Skeletal muscle satellite cell (primary cell): ENCODE measurements at regions not wholly inside any gene's neighbourhood (a gene's known extent, or its start where the extent isn't known, plus 50 kb on each side); places are given as distances from the start of the nearest gene placed in this dataset.
"Not testable (repeated sequence)": the region's sequence is repeated elsewhere in the genome, so short reads cannot be mapped to it uniquely, and the experiment has no call there.

ENCODE experiments used
- H3K27me3 ChIP-seq: 2 replicates; pipeline ENCODE4 v1.7.0; 2013; ENCODE audit warnings: low read length; ENCODE audit not compliant: control insufficient read depth, insufficient read depth
- H3K36me3 ChIP-seq: 2 replicates; pipeline ENCODE4 v1.7.0; 2013; ENCODE audit warnings: mild to moderate bottlenecking, control low read depth, low read length; ENCODE audit not compliant: insufficient read depth
- H3K4me1 ChIP-seq: 2 replicates; pipeline ENCODE4 v1.7.0; 2013; ENCODE audit warnings: low read length; ENCODE audit not compliant: control insufficient read depth, insufficient read depth
- H3K4me2 ChIP-seq: 2 replicates; pipeline ENCODE4 v1.7.0; 2013; ENCODE audit warnings: mild to moderate bottlenecking, low read length
- H3K4me3 ChIP-seq: 2 replicates; pipeline ENCODE4 v1.7.0; 2013; ENCODE audit warnings: low read length
- H3K9ac ChIP-seq: 2 replicates; pipeline ENCODE4 v1.7.0; 2013; ENCODE audit warnings: mild to moderate bottlenecking, low read depth, low read length, moderate library complexity
- H3K9me3 ChIP-seq: replicated peaks from 2 replicates; pipeline ENCODE4 v1.7.0; 2013; ENCODE audit warnings: mild to moderate bottlenecking, control low read depth, low read length

- Histone ChIP-seq H3K4me3 (no peak overlapping the region), H3K9ac (no peak overlapping the region), H3K27me3 (peaks cover 11% of the 10 kb centered on the region), H3K9me3 (no peaks in the 10 kb centered on the region), H3K4me1 (peaks cover 10% of the 10 kb centered on the region), H3K4me2 (no peak overlapping the region), H3K36me3 (no peaks in the 10 kb centered on the region)
Observed at GRCh38 chr9:95784318-95784717, 91.2 kb upstream of the ERCC6L2 start.

DNA sequence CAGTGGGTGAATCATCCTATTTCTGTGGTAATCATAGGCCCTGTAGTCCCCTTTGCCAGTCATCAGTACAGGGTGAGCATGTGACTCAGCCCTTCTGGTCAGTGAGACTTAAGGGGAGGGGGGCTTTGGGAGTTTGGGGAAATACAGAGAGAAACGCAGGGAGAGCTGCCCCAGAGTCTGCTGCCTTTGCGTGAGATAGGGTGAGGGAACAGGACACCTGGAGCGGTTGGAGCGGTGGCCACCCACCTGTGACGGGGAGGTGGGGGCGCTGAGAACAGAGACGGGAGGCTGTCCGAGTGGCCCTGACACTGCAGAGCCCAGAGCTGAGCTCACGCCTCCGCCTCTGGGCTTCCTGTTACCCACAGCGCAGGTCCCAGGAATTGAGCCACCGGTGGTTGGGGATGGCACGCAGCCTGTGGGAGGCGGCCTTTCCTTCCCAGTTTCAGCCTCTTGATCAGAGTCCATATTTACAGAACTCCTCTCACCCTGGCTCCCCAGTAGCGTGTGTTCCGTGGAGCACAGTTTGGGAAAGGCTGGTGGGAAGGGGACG, 92.0 kb upstream of the ERCC6L2 start:
- H3K4me3 ChIP-seq: no peak overlapping the region
- H3K4me1 ChIP-seq: peaks cover 17% of the 10 kb centered on the region
- H3K27me3 ChIP-seq: peaks cover 8% of the 10 kb centered on the region
- no peak overlapping the region for H3K9ac ChIP-seq
- H3K36me3 ChIP-seq: no peaks in the 10 kb centered on the region
- no peak overlapping the region for H3K4me2 ChIP-seq
- H3K9me3 ChIP-seq: no peaks in the 10 kb centered on the region

DNA sequence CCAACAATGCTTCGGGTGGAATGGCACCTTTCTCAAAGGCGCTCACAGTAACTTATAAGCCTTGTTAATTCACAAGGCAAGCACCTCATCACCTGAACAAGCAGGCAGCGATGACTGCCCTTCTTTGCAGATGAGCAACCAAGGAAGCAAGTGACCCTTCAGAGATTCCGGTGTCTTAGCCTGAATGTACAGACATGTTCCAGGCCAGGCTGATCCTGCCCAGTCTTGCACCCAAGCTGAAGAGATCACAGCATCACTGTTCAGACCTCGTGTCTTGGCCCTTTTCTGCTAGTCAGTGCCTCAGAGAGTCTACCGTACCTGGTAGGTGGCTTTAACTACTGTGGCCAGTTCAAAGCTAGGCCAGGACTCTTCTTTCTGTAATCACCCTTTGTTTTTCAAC, 94.7 kb upstream of the ERCC6L2 start:
- Histone ChIP-seq H3K9me3 (no peaks in the 10 kb centered on the region), H3K4me2 (no peak overlapping the region), H3K36me3 (no peaks in the 10 kb centered on the region), H3K4me3 (no peak overlapping the region), H3K4me1 (peaks cover 17% of the 10 kb centered on the region), H3K9ac (no peak overlapping the region), H3K27me3 (peaks cover 11% of the 10 kb centered on the region)

DNA sequence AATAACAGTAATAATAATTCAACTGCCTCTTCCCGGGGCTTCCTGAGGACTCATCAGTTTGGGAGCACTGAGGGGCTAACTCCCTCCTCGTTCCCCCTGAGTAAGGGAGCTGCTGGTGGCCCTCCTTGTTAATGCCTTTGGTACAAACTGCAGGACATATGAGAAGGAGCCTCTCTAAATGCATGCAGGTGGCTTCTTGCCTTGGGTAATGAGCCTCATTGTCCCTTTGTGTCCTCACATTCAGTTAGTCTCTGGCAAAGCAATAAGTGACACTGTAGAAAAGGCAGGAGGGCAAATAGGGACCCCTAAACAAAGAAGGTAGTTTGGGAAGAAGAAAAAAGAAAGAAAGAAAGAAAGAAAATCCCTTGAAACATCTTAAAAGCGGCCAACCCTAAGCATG, 95.4 kb upstream of the ERCC6L2 start:
- Histone ChIP-seq H3K9me3 (no peaks in the 10 kb centered on the region), H3K9ac (no peak overlapping the region), H3K27me3 (peaks cover 11% of the 10 kb centered on the region), H3K4me3 (no peak overlapping the region), H3K36me3 (no peaks in the 10 kb centered on the region), H3K4me2 (no peak overlapping the region), H3K4me1 (peaks cover 17% of the 10 kb centered on the region)

DNA sequence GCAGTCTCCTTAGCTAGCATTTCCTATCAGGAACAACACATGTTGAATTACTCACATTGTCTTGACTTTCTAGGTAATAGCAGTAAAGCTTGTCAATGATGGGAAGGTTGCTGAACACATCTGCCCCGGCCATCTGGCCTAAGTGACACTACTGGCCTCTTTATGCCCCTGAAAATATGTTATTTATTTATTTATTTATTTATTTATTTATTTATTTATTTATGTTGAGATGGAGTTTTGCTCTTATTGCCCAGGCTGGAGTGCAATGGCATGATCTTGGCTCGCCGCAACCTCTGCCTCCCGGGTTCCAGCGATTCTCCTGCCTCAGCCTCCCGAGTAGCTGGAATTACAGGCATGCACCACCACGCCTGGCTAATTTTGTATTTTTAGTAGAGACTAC, 95.9 kb upstream of the ERCC6L2 start:
- H3K4me2 ChIP-seq, H3K4me3 ChIP-seq, H3K9ac ChIP-seq, H3K36me3 ChIP-seq, H3K9me3 ChIP-seq: not testable (repeated sequence)
- H3K4me1 ChIP-seq: peaks cover 17% of the 10 kb centered on the region
- peaks cover 11% of the 10 kb centered on the region for H3K27me3 ChIP-seq

DNA sequence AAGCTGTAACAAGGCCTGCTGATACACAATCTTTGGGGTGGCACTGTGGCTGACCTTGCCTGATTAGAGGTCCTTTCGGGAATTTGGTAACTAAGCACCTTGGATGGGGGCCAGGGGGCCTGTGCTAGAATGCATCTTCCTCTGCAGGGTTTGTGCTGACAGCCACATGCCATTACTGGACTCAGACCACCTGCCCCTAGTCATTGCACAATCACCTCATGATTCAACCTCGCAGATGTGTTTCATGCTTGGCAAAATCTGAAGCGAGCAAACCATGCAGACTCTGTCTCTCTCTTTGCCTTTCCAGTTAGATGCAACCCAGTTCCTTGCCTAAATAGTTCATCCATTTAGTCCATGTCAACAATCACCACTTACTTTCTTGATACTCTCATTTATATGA, 96.5 kb upstream of the ERCC6L2 start:
- H3K4me1 ChIP-seq: peaks cover 17% of the 10 kb centered on the region
- H3K36me3 ChIP-seq: no peaks in the 10 kb centered on the region
- H3K4me3 ChIP-seq: no peak overlapping the region
- H3K9ac ChIP-seq: no peak overlapping the region
- H3K27me3 ChIP-seq: peaks cover 11% of the 10 kb centered on the region
- no peaks in the 10 kb centered on the region for H3K9me3 ChIP-seq
- H3K4me2 ChIP-seq: no peak overlapping the region

DNA sequence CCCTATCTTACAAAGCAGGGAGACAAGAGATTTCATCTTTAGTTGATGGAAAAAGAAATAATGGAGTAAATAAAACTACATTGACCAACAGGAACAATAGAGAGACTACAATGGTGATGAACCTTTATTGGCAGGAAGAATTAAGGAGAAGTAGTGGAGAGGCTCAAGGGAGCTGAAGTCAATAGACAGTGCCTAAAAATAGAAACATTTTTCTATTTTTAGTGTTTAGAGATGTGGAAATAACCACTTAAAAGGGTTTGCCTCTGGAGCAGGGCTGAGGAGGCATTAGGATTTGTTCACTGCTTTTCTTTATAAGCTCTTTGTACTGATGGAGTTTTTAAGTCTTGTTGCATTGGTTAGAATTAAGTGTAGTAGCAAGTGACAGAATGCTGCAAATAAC, 98.4 kb upstream of the ERCC6L2 start:
- Histone ChIP-seq H3K4me2 (no peak overlapping the region), H3K9me3 (no peaks in the 10 kb centered on the region), H3K4me1 (peaks cover 16% of the 10 kb centered on the region), H3K27me3 (peaks cover 11% of the 10 kb centered on the region), H3K9ac (no peak overlapping the region), H3K36me3 (no peaks in the 10 kb centered on the region), H3K4me3 (no peak overlapping the region)

GRCh38 chr9:95776176-95776575, 99.3 kb upstream of the ERCC6L2 start:
- no peaks in the 10 kb centered on the region for H3K9me3 ChIP-seq
- peaks cover 24% of the 10 kb centered on the region for H3K4me1 ChIP-seq
- no peak overlapping the region for H3K4me2 ChIP-seq
- no peak overlapping the region for H3K4me3 ChIP-seq
- no peaks in the 10 kb centered on the region for H3K36me3 ChIP-seq
- no peak overlapping the region for H3K9ac ChIP-seq
- peaks cover 14% of the 10 kb centered on the region for H3K27me3 ChIP-seq

- Histone ChIP-seq H3K9ac (no peak overlapping the region), H3K4me1 (peaks cover 24% of the 10 kb centered on the region), H3K27me3 (peaks cover 21% of the 10 kb centered on the region), H3K9me3 (no peaks in the 10 kb centered on the region), H3K4me3 (no peak overlapping the region), H3K36me3 (no peaks in the 10 kb centered on the region), H3K4me2 (no peak overlapping the region)
Observed at GRCh38 chr9:95775191-95775590, 100.3 kb upstream of the ERCC6L2 start.

GRCh38 chr9:95773053-95773418, 102.5 kb upstream of the ERCC6L2 start:
- Histone ChIP-seq H3K4me3 (no peak overlapping the region), H3K27me3 (peaks cover 23% of the 10 kb centered on the region), H3K4me1 (peaks cover 17% of the 10 kb centered on the region)

GRCh38 chr9:95772320-95773052, 103.0 kb upstream of the ERCC6L2 start:
- Histone ChIP-seq H3K36me3 (no peaks in the 10 kb centered on the region), H3K4me1 (peaks cover 17% of the 10 kb centered on the region), H3K27me3 (peaks cover 23% of the 10 kb centered on the region), H3K9ac (peak overlapping the region; percentile 49), H3K4me3 (no peak overlapping the region), H3K9me3 (no peaks in the 10 kb centered on the region), H3K4me2 (peak overlapping the region; percentile 68)

More at GRCh38 chr9:95773053-95773418, 102.5 kb upstream of the ERCC6L2 start:
- Histone ChIP-seq H3K9ac (no peak overlapping the region), H3K9me3 (no peaks in the 10 kb centered on the region), H3K36me3 (no peaks in the 10 kb centered on the region), H3K4me2 (no peak overlapping the region)
